Activated CD4-positive, alpha-beta T cell treated with anti-CD3 and anti-CD28 coated beads, Interleukin-2, Interleukin-4, amounts not matched to agents 100 ng/mL and 50 ng/mL, durations not matched to agents 16 hours and 8 hours (primary cell): ENCODE measurements at regions not wholly inside any gene's neighbourhood (a gene's known extent, or its start where the extent isn't known, plus 50 kb on each side); places are given as distances from the start of the nearest gene placed in this dataset.

ENCODE experiments used
- DNase-seq: peaks from one replicate; pipeline ENCODE4 v3.0.0-alpha.2; 2020; ENCODE audit warnings: low spot score

DNA sequence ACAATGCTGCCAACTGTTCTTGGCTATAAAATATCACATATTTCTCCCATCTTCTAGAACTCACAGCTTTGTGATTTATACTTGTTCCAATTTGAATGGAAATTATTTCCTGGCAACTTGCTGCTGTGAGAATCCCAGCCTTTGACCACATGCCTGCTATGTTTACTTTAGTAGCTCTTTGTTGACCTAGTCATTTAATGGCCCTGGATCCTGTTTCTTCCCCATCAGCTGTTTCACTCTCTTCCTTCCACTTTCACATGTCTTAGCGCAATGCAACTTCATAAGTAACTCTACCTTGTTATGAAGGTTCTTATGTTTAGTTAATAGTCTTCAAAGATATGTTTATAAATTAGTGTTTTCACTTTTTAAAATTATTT, 1973.6 kb upstream of the AGA start:
- no peak for DNase-seq

DNA sequence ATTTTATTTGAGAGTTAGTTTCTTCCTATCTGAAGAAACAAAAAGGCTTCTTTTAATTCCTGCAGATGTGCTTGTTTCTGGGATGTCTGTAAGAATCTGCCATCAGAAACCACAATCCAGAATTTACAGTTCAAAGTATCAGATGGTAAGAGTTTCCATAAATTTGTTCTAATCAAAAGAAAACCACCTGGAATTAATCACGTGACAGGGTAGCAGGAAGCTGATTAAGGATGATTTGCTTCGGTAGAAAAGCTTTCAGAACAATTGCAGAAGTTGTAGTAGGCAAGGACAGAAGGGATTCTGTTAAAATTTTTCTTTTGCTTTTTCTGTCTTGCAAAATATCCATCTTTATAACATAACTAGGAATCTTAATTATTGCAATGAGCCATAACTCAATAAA, 1975.1 kb upstream of the AGA start:
- no peak for DNase-seq

DNA sequence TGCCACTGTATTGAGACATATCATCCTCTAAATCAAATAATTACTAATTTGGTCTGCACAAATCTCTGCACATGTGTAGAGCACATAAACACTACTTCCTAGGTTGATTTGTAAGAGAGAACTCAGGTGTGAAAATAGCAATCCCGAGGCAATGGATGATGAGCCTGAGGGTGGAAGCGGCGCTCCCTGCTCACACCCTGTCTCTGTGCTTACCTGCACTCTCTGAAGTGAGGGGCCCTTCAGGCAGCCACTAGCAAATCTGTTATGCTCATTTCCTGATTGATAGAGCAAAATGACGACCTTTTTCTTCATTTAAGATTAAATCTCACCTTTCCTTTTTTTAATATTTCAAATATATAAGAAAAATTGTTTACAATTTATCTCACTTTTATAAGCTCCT, 1995.7 kb upstream of the AGA start:
- DNase-seq, result no peak

DNA sequence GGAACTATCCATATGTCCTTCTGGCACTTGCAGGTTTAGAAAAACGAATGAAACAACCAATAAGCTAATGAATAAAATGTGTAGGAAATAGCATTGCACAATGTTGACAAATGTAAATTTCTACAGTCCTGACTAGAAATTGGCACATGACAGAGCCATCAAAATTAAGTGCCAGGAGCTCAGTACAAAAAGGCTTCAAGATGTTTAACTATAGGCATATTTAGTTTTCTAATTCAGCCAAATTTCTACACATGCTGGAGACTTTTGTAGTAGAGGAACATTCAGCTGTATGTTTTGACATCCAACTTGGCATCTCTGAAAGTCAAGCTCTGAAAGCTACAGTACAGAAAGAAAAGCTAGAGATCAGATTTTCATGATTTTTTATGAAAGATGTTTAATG, 1999.4 kb upstream of the AGA start:
- no peak for DNase-seq

DNA sequence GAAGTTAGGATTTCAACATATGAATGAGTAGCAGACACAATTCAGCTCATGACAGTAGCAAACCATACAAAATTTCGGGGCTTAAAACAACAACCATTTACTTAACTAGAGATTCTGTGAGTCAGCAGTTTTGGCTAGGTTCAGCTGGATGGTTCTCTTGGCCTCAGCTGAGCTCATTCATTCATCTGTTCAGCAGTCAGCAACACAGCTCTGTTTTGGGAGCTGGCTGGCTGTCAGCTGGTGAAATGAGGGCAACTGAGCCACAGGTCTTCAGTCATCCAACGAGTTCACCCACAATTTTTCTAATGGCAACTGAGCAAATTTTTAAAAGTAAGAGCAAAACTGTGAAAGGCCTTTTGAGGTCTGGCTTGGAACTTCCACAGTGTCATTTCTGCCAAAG, 2005.1 kb upstream of the AGA start:
- DNase-seq, result no peak

DNA sequence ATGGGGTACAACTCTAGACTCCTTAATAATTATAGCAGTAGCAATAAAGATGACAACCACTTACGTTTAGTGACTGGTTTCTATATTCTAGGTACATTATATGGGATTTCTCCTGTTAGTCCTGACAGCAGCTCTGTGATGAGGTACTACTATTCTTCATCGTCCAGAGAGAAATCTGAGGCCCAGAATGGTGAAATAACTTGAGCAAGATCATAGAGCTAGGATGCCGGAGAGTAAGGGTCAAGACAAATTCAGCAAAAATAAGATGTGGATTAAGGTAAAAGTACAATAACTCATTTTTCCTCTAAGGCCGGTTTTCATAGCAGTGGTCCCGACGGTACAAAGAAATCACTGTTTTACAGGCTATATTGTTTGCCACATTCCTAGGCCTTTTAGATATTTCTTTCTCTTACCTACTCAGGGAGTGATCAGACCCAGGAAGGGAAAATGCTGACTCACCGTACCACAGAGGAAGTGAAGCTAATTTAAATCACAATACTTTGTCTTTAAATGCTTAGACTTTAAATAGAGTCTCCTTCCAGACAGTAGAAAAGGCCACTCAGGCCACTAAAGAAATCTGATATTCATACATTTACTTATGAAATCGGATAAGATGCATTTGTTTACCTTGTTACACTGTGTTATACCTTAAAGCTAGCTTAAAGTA, 2023.0 kb upstream of the AGA start:
- no peak for DNase-seq

DNA sequence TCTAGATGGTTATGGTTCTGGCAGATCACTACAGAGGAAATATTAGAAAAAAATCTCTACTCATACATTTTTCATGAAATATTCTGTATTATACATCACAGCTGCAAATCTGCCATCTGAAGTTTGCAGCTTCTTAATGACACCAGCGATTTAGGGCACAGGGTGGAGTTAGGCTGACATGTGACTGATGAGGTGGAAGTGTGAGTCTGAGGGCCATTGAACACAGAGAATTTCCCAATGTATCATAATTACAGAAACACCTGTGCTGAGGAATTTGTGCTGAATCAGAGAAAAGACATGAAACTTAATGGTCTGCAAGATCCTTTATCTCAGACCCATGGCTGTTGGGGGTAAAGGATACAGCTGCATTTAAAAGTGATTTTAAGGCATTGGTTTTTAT, 2025.6 kb upstream of the AGA start:
- DNase-seq, result no peak

DNA sequence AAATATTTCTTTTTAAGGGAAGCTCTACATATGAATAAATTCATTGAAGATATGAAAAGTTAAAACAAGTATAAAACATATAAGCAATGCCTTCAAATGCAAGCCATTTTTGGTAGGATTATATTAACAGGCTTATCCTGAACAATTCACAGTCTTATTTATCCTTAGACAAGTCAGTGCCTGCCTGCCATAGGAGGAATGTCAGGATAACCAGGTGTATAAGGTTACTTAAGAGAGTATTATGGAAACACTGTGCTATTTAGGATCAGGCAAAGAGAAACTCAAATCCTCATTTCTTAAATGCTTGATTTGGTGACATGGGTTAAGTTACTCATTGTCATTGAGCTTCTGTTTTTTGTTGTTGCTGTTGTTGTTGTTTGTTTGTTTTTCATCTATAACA, 2029.9 kb upstream of the AGA start:
- DNase-seq, result no peak

DNA sequence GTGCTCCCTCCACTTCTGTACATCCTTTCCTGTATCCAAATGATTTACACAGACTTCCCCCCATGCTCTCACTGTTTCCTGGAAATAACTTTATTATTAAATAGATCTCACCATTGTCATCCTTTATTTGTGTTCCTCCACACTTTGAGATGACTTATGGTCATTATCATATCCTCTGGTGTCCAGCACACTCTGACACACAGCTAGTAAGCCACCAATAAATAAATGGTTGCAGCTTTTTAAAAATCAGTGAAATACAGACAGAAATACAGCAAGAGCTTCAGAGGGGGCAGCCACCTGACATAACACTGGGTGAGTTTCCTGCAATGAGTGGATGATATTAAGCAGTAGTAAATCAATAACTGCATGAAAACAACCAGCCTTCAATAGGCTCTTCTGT, 2036.4 kb upstream of the AGA start:
- DNase-seq, result no peak

DNA sequence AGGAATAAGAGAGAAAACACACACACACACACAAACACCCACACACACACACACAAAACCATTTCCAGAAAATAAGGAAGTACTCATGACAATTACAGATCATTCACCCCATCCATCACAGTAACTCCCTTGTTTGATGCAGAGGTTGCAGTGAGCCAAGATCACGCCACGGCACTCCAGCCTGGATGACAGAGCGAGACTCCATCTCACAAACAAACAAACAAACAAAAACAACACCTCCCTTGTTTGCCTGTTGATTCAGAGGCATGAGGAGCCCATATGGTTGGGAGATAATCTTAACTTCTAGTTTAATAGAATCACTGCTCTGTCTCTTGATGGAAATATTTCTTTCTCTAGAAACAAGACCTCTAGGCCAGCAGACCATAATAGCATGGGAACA, 2043.5 kb upstream of the AGA start:
- no peak for DNase-seq

DNA sequence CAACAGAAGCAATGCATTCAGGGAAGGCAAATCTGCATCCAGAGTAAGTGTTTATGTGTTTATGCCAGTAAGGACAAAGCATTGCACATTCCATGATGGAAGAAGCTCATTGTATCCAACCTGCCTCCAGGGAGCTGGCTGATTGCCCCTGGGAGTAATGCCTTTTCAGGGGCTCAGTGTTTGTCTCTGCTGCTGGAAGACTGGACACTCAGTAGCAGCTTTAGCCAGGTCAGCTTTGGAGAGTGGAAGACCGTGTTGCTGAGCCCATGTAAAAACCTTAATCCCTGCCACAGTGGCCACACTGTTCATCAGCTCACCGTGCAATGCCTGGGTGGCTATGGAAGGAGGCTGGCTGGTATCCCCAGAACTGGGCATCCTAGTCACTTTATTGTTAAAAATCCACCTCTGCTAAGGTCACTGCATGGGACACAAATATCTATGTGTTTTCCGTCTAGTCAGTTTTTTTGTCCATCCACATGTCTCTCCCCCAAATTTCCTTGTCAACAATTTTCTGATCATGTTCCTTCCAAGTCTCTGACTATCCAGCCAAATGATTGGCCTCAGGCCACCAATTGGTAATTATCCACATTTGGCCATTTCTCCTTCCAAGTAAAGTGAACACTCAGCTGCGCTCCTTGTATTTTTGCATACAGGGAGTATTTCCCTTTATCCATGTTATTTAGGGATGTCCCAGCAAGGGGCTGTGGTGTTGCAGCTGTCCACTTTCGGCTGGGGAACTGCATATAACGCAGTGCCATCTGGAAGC, 2044.5 kb upstream of the AGA start:
- DNase-seq, result no peak

DNA sequence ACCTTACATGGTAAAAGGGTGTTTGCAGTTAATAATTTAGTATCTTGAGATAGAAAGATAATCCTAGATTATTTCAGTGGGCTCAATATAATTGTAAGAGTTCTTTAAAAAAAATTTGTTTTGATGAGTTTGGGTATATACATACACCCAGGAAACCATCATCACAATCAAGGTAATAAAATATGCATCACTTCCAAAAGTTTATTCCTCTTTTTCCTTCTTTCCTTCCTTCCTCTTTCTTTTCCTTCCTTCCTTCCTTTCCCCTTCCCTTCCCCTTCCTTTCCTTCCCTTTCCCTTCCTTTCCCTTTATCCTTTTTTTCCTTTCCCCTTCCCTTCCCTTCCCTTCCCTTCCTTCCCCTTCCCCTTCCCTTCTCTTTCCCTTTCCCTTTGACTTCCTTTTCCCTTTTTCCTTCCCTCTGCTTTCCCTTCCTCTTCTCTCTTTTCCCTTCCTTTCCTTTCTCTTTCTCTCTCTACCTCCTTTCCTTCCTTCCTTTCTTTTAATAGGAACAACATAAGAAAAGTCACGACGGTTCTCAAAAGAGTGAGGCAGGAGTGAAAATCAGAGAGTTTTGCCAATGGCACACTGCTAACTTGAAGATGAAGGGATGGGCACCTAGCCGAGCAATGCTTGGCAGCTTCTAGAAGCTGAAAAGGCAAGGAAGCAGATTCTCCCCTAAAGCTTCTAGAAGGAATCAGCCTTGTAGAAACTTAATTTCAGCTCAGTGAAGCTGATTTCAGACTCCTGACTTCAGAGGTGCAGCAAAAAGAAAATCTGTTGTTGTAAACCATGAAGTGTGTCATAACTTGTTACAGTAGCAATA, 2050.2 kb upstream of the AGA start:
- no peak for DNase-seq

DNA sequence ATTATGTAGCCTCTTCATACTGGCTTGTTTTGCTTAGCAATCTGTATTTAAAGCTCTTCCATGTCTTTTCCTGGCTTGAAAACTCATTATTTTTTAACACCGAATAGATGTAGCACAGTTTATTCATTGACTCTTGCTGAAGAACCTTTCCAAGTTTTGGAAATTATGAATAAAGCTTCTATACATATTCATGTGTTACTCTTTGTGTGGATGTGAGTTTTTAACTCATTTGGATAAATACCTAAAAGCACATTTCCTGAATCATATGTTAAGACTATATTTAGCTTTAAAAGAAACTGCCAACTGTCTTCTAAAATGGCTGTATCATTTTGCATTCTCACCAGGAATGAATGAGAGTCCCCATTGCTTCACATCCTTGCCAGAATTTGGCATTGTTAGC, 2061.7 kb upstream of the AGA start:
- no peak for DNase-seq

DNA sequence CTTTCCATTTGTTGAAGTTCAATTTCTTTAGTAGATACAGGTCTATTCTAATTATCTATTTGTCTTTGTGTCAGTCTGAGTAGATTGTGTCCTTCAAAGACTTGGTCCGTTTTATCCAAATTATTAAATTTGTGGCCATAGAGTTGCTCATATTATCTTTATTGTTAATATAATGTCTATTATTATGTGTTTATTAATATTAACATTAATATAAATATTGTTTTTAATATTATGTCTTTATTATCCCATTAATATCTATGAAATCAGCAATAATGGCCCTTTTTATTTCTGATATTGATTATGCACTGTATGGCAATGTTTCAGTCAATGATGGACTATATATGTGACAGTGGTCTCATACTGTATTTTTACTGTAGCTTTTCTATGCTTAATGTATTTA, 2067.3 kb upstream of the AGA start:
- no peak for DNase-seq

DNA sequence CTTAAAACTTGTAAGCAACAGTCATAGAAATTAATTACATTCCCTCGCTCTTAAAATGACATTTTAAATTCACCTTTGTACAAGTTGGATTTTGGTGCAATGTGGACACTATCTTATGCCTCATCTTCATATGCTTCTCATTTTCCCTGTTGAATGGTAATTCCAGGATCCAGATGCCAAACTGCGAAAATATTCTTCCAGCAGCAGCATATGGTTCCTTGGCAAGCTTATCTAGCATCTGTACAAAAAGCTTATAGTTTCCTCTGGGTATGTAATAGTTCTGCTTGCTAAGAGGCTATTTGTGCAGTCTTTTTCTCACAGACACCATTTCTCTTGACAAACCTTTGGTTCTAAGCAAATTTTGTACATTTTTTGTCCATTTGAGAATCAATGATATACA, 2079.7 kb upstream of the AGA start:
- no peak for DNase-seq

DNA sequence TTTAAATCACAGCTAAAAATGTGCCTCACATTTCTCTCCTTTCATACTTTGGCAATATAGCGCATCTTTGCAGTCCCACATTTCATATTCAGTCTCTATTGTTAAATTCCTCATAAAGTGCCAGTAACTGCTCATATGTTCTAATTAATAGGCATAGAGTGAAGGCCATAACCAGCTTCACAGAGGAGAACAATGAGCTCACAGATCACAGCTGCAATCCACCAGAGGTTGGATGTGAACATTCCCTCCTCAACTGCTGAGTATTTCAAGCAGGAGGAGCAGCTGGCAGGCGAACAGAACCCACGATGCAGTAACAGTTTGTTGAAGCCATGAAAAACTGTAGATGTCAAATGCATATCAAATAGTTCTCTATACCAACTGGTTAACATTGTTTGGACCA, 2088.7 kb upstream of the AGA start:
- no peak for DNase-seq

DNA sequence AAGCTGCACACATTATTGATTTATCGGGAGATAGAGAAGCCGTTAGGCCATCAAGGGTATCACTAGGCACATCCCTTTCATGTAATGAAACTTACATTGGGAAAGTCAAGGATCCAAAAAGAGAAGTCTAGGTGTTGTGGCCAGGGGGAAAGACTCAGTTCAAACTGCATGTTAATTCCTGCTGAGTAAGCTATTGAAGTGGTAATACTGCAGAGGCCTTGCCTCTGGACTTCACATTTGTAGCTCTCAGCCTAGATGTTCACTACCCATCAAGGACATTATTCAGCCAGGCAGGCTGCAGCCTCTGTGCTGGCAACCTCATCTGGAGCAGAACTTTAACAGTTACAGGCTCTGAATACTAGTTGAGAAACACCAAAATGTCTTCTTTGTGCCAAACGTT, 2094.5 kb upstream of the AGA start:
- no peak for DNase-seq

DNA sequence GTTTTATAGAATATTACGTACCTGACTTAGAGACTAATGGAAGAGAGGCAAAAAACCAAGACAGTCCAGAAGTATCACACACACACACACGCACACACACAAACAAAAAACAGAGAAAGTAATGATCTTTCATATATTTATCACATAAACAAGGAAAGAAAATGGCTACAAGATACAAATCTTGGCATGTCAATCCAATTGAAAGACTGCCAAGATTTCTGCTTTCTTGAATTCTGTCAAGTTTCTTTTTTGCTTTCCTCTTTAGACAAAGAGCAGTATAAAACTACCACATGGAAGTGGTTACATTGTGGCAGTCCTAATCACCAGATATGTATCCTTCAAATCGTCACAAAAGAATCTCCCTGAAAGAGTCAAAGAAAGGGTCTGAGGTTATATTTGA, 2097.4 kb upstream of the AGA start:
- no peak for DNase-seq

DNA sequence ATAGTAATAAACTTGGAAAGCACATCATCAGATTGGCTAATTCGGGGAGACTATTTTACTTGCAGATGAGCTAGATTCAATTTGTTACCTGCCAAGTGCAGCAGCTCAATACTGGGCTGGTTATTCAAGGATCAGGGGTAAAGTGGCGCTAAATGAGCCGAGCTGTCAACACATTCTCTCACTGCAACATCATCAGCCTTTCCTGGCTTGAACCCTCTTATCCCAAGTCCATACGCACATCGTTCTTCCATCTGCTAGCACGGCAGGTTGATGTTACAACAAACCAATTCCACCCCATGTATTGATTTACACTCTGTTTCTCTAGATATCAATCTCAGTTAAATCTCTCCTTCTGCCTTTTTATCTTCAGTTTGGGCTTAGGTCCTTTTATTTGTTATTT, 2101.5 kb upstream of the AGA start:
- no peak for DNase-seq

DNA sequence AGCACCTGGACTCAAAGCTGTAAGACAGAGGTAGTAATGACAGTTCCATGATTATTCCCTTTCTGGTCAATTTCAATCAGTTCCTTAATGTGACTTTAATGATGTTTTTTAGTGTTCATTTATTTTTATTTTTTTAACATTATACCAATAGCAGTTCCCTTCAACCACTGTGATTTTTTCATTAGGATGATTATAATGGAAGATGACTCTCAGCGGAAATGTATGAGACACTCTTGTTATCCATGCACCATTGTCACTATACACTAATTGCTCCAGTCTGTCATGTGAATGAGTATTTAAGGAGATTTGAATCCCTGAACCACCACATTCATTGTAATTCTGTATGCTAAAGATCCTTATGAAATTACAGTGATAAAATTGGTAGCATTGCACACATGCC, 2102.3 kb upstream of the AGA start:
- DNase-seq, result no peak

DNA sequence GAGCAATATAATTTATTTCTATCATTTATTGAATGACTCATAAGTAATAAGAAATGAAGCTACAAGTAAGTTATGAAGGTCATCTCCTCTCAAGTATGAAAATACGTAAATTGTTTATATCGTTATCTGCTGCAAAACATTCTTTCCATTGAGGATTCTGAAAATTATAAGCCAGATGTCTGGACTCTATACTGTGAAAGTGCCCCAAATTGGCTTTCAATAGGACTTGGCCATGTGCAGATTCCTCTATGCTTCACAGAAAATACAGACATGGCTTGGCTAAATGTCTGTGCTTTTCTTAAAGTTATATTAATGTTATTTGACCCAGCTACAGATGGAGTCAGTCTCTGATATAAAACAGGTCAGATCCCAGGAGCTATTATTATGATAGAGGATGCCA, 2109.9 kb upstream of the AGA start:
- no peak for DNase-seq

DNA sequence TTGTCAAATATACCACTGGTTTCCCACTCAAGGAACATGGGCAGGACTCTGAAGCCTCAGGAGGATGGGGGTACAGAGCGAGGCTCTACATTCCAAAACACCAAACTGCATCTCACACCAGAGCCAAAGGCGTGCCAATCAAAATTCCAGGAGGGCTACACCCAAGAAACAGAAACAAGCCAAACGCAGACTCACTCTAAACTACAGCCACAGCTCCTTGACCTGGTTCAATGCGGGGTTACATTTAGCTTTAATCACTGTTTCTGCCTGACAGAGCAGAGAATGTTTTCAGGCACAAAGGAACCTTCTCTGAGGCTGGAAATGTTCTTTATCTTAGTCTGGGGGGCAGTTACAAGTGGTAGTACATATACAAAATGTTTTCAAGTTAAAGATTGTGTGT, 2121.5 kb upstream of the AGA start:
- DNase-seq, result no peak

DNA sequence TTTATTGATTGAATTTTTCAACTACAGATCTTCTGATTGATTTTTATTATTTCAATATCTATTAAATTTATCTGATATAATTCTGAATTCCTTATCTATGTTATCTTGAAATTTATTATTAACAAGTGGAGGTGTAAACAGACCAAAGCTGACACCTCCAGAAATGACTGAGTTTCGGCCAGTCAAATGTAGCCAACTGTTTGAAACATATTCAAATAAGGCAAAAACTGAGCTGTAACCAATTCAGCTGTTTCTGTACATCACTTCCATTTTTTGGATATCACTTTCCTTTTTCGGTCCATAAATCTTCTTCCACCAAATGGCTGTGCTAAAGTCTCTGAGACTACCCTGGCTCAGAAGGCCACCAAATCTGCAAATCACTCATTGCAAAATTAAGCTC, 2127.3 kb upstream of the AGA start:
- DNase-seq, result no peak
